Heart left ventricle (tissue), 13 donors: ENCODE measurements at regions not wholly inside any gene's neighbourhood (a gene's known extent, or its start where the extent isn't known, plus 50 kb on each side); places are given as distances from the start of the nearest gene placed in this dataset.

Experiments used
- POLR2A ChIP-seq, 2 donors: fragments of 450-650 bp; IDR thresholded peaks; one replicate each; pipeline ENCODE4 v1.6.1; 2017; ENCODE audit warnings: antibody characterized with exemption in 2 of 2, mild to moderate bottlenecking in 2 of 2, moderate library complexity in 2 of 2
- TF ChIP-seq, protein P1 (sequence below), 12 donors: fragments of 200-600 bp; sonication (generic) in 4 of 12; IDR thresholded peaks; one replicate each; pipeline versions ENCODE4 v1.5.0 to v1.8.0; 2018 to 2022; ENCODE audit warnings: antibody characterized with exemption in 12 of 12, mild to moderate bottlenecking in 5 of 12
- donor health status: ischemic (EF 13 %, LVEDD 7.1; RV severe dilation, severe dysfunction).
- donor health status: DM: no; HTN: yes; CAD: no.
- donor health status: DM: no; HTN: no; CAD: no.
- donor health status: ischemic (EF 25% LVEDD 6.9; RV normal size, moderate dysfunction).
- donor health status: ischemic (EF 25% LVEDD 5.7; RV mildly dilated, moderate dysfunction).
- donor health status: ischemic (EF 35%, LVEDD 5.7; RV mildly dilated, moderate dysfunction).
- donor health status: nonischemic (EF 11% LVEDD 7.7; RV severe dilation, severe dysfunction).
- donor health status: DM: yes; HTN: yes; CAD: no.
- donor health status: PGD.
- donor health status: ischemic (EF 29% LVEDD 5.4; RV normal size, mild dysfunction).
- donor health status: nonischemic (EF 23%, LVEDD 6.1; RV moderate dilation, normal function).

GRCh38 chr5:165266939-165267338 lies 1761.5 kb downstream of the MAT2B start:
- TF ChIP-seq, protein P1, sequence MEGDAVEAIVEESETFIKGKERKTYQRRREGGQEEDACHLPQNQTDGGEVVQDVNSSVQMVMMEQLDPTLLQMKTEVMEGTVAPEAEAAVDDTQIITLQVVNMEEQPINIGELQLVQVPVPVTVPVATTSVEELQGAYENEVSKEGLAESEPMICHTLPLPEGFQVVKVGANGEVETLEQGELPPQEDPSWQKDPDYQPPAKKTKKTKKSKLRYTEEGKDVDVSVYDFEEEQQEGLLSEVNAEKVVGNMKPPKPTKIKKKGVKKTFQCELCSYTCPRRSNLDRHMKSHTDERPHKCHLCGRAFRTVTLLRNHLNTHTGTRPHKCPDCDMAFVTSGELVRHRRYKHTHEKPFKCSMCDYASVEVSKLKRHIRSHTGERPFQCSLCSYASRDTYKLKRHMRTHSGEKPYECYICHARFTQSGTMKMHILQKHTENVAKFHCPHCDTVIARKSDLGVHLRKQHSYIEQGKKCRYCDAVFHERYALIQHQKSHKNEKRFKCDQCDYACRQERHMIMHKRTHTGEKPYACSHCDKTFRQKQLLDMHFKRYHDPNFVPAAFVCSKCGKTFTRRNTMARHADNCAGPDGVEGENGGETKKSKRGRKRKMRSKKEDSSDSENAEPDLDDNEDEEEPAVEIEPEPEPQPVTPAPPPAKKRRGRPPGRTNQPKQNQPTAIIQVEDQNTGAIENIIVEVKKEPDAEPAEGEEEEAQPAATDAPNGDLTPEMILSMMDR (IDR thresholded peaks at IDR 0.05): no peak
- TF ChIP-seq POLR2A (IDR thresholded peaks at IDR 0.05): no peak
